CD4-positive, alpha-beta T cell treated with Interleukin-6 at 100 ng/mL for 8 hours (primary cell): ENCODE measurements at regions not wholly inside any gene's neighbourhood (a gene's known extent, or its start where the extent isn't known, plus 50 kb on each side); places are given as distances from the start of the nearest gene placed in this dataset.

Experiments used
- DNase-seq: peaks from one replicate; pipeline ENCODE4 v3.0.0-alpha.2; 2020; ENCODE audit warnings: mixed read lengths, low spot score

- no peak for DNase-seq
Observed at GRCh38 chrX:38887222-38887621, 86.0 kb downstream of the MID1IP1 start.

GRCh38 chrX:38890326-38890725 lies 89.1 kb downstream of the MID1IP1 start:
- no peak for DNase-seq

GRCh38 chrX:38890963-38891362 lies 89.7 kb downstream of the MID1IP1 start:
- no peak for DNase-seq

- DNase-seq, result no peak
Observed at GRCh38 chrX:38891641-38892413, 90.6 kb downstream of the MID1IP1 start.

- no peak for DNase-seq
Observed at GRCh38 chrX:38893441-38893840, 92.2 kb downstream of the MID1IP1 start.

GRCh38 chrX:38895775-38896174 lies 94.5 kb downstream of the MID1IP1 start:
- no peak for DNase-seq

GRCh38 chrX:38896724-38897298 lies 95.6 kb downstream of the MID1IP1 start:
- DNase-seq, result no peak

GRCh38 chrX:38898261-38898660 lies 97.0 kb downstream of the MID1IP1 start:
- no peak for DNase-seq

- no peak for DNase-seq
Observed at GRCh38 chrX:38899650-38900049, 98.4 kb downstream of the MID1IP1 start.

GRCh38 chrX:38900719-38901118 lies 99.5 kb downstream of the MID1IP1 start:
- no peak for DNase-seq

- DNase-seq, result no peak
Observed at GRCh38 chrX:38902972-38903492, 101.8 kb downstream of the MID1IP1 start.

GRCh38 chrX:38916801-38917200 lies 115.5 kb downstream of the MID1IP1 start:
- DNase-seq, result no peak

GRCh38 chrX:38917954-38918353 lies 116.7 kb downstream of the MID1IP1 start:
- no peak for DNase-seq

- no peak for DNase-seq
Observed at GRCh38 chrX:38919202-38919601, 117.9 kb downstream of the MID1IP1 start.

GRCh38 chrX:38919853-38920528 lies 118.7 kb downstream of the MID1IP1 start:
- no peak for DNase-seq

- DNase-seq, result no peak
Observed at GRCh38 chrX:38923451-38923969, 122.3 kb downstream of the MID1IP1 start.

- no peak for DNase-seq
Observed at GRCh38 chrX:38927592-38927991, 126.3 kb downstream of the MID1IP1 start.

- DNase-seq, result no peak
Observed at GRCh38 chrX:38929966-38930421, 128.7 kb downstream of the MID1IP1 start.

GRCh38 chrX:38930474-38930873 lies 129.2 kb downstream of the MID1IP1 start:
- DNase-seq, result no peak

- DNase-seq, result no peak
Observed at GRCh38 chrX:38935561-38935960, 134.3 kb downstream of the MID1IP1 start.

GRCh38 chrX:38937400-38937799 lies 136.1 kb downstream of the MID1IP1 start:
- no peak for DNase-seq

GRCh38 chrX:38937926-38938325 lies 136.7 kb downstream of the MID1IP1 start:
- DNase-seq, result no peak

- DNase-seq, result no peak
Observed at GRCh38 chrX:38939067-38939466, 137.8 kb downstream of the MID1IP1 start.
